ENCODE measurements at regions not wholly inside any gene's neighbourhood (a gene's known extent, or its start where the extent isn't known, plus 50 kb on each side); places are given as distances from the start of the nearest gene placed in this dataset.

GRCh38 chr22:47773635-47774034 lies 1011.2 kb downstream of the TBC1D22A start:
- Mint-ChIP-seq H3K36me3 (ENCODE audit: low read depth) (no peaks in the 10 kb centered on the region), H3K27me3 (ENCODE audit: low read depth) (no peaks in the 10 kb centered on the region), H3K9me3 (peaks cover 3% of the 10 kb centered on the region), H3K4me3 (no peak overlapping the region), H3K4me1 (peaks cover 3% of the 10 kb centered on the region), H3K27ac (ENCODE audit: unreplicated experiment) (no peak overlapping the region)
- no peak for DNase-seq (ENCODE audit: low read depth, low spot score)
- no peak for TF ChIP-seq CTCF (conservative IDR thresholded peaks at IDR 0.05)

GRCh38 chr22:47772864-47773263 lies 1010.4 kb downstream of the TBC1D22A start:
- Mint-ChIP-seq H3K27me3 (ENCODE audit: low read depth) (no peaks in the 10 kb centered on the region), H3K9me3 (peaks cover 3% of the 10 kb centered on the region), H3K27ac (ENCODE audit: unreplicated experiment) (no peak overlapping the region), H3K4me1 (peaks cover 11% of the 10 kb centered on the region), H3K4me3 (no peak overlapping the region), H3K36me3 (ENCODE audit: low read depth) (no peaks in the 10 kb centered on the region)
- no peak for TF ChIP-seq CTCF (conservative IDR thresholded peaks at IDR 0.05)
- DNase-seq (ENCODE audit: low read depth, low spot score): no peak

GRCh38 chr22:47769652-47770051 lies 1007.2 kb downstream of the TBC1D22A start:
- Mint-ChIP-seq H3K4me3 (no peak overlapping the region), H3K27me3 (ENCODE audit: low read depth) (no peaks in the 10 kb centered on the region), H3K4me1 (peaks cover 11% of the 10 kb centered on the region), H3K9me3 (peaks cover 5% of the 10 kb centered on the region), H3K36me3 (ENCODE audit: low read depth) (no peaks in the 10 kb centered on the region), H3K27ac (ENCODE audit: unreplicated experiment) (no peak overlapping the region)
- TF ChIP-seq CTCF (conservative IDR thresholded peaks at IDR 0.05): no peak
- no peak for DNase-seq (ENCODE audit: low read depth, low spot score)

- H3K27ac Mint-ChIP-seq (ENCODE audit: unreplicated experiment): no peak overlapping the region
- peaks cover 11% of the 10 kb centered on the region for H3K4me1 Mint-ChIP-seq
- H3K36me3 Mint-ChIP-seq (ENCODE audit: low read depth): no peaks in the 10 kb centered on the region
- H3K4me3 Mint-ChIP-seq: no peak overlapping the region
- no peak for DNase-seq (ENCODE audit: low read depth, low spot score)
- peaks cover 4% of the 10 kb centered on the region for H3K27me3 Mint-ChIP-seq (ENCODE audit: low read depth)
- peaks cover 5% of the 10 kb centered on the region for H3K9me3 Mint-ChIP-seq
- TF ChIP-seq CTCF (conservative IDR thresholded peaks at IDR 0.05): no peak
Observed at GRCh38 chr22:47768027-47768426, 1005.6 kb downstream of the TBC1D22A start.

GRCh38 chr22:47767403-47767802 lies 1005.0 kb downstream of the TBC1D22A start:
- Mint-ChIP-seq H3K9me3 (peaks cover 8% of the 10 kb centered on the region), H3K36me3 (ENCODE audit: low read depth) (no peaks in the 10 kb centered on the region), H3K4me1 (peaks cover 11% of the 10 kb centered on the region), H3K27ac (ENCODE audit: unreplicated experiment) (no peak overlapping the region), H3K27me3 (ENCODE audit: low read depth) (peaks cover 4% of the 10 kb centered on the region), H3K4me3 (no peak overlapping the region)
- TF ChIP-seq CTCF (conservative IDR thresholded peaks at IDR 0.05): no peak
- no peak for DNase-seq (ENCODE audit: low read depth, low spot score)

GRCh38 chr22:47765757-47766156 lies 1003.3 kb downstream of the TBC1D22A start:
- Mint-ChIP-seq H3K36me3 (ENCODE audit: low read depth) (no peaks in the 10 kb centered on the region), H3K4me3 (no peak overlapping the region), H3K27ac (ENCODE audit: unreplicated experiment) (no peak overlapping the region), H3K4me1 (peaks cover 11% of the 10 kb centered on the region), H3K27me3 (ENCODE audit: low read depth) (peaks cover 4% of the 10 kb centered on the region), H3K9me3 (peaks cover 6% of the 10 kb centered on the region)
- no peak for DNase-seq (ENCODE audit: low read depth, low spot score)
- TF ChIP-seq CTCF (conservative IDR thresholded peaks at IDR 0.05): no peak

Data from neural crest cell (in vitro differentiated cells).